Right lobe of liver (tissue), 6 donors: ENCODE measurements at regions not wholly inside any gene's neighbourhood (a gene's known extent, or its start where the extent isn't known, plus 50 kb on each side); places are given as distances from the start of the nearest gene placed in this dataset.
"Not testable (repeated sequence)": the region's sequence is repeated elsewhere in the genome, so short reads cannot be mapped to it uniquely, and the experiment has no call there.

ENCODE experiments used
- ATAC-seq, 4 donors: fragments of 200-7000 bp; cut with Tn5 transposase; one replicate each; pipeline ENCODE4 v1.9.1; 2020; ENCODE audit warnings: mild to moderate bottlenecking in 4 of 4, moderate library complexity in 4 of 4
- DNase-seq, 3 donors: peaks; one replicate each; pipeline ENCODE4 v3.0.0-alpha.2; 2020
- H3K27ac ChIP-seq, 3 donors: fragments of 200-600 bp; one replicate each; pipeline ENCODE4 v1.8.0; 2022
- H3K27me3 ChIP-seq, 2 donors: fragments of 200-600 bp; one replicate each; pipeline ENCODE4 v1.8.0; 2022
- H3K36me3 ChIP-seq, 4 donors: fragments of 200-600 bp; sonication (generic) in 1 of 4; one replicate each; pipeline versions ENCODE4 v1.5.1 to v1.8.0; 2017 to 2022; ENCODE audit warnings: control low read depth in 1 of 4
- H3K4me1 ChIP-seq, 4 donors: fragments of 200-600 bp; sonication (generic) in 1 of 4; one replicate each; pipeline versions ENCODE4 v1.5.1 to v1.8.0; 2017 to 2022; ENCODE audit warnings: control low read depth in 1 of 4
- H3K4me3 ChIP-seq, 3 donors: fragments of 200-600 bp; one replicate each; pipeline ENCODE4 v1.8.0; 2022
- H3K9me3 ChIP-seq, 4 donors: fragments of 200-600 bp; sonication (generic) in 1 of 4; one replicate each; pipeline versions ENCODE4 v1.5.1 to v1.8.0; 2017 to 2022; ENCODE audit warnings: control low read depth in 1 of 4
- CTCF ChIP-seq, 4 donors: fragments of 200-600 bp in 3 of 4; fragments of 450-650 bp in 1 of 4; IDR thresholded peaks; one replicate each; pipeline versions ENCODE4 v1.5.1 to v1.8.0; 2016 to 2022; ENCODE audit warnings: antibody characterized with exemption in 4 of 4, mild to moderate bottlenecking in 2 of 4
- POLR2A ChIP-seq: fragments of 450-650 bp; IDR thresholded peaks from one replicate; pipeline ENCODE4 v1.6.1; 2017; ENCODE audit warnings: antibody characterized with exemption, mild to moderate bottlenecking
- WGBS: methylation state at CpG from one replicate; pipeline ENCODE4 v1.1.6; 2018; ENCODE audit warnings: low coverage, low lambda C conversion rate; ENCODE audit not compliant: insufficient coverage; ENCODE audit errors: missing lambda C conversion rate; 5-methylcytosine and 5-hydroxymethylcytosine counted together
- intact Hi-C, 2 donors: fragments of 100-400 bp; cut with DNase I; formaldehyde crosslinking; loops; one replicate each; pipeline versions ENCODE4 v1.11.2 to v1.14.1; 2022
- donor health status: DM: no; HTN: yes; CAD: no.
- donor health status: DM: no; HTN: no; CAD: no.
- donor health status: DM: no; HTN: no; CAD: no.
- donor health status: DM: no; HTN: yes; CAD: no.
- donor health status: DM: no; HTN: yes; CAD: no.

- intact Hi-C loops, result no loop called here
- no peaks in the 10 kb centered on the region for H3K36me3 ChIP-seq
- H3K27ac ChIP-seq, result no peak overlapping the region
- no peak overlapping the region for H3K4me3 ChIP-seq
- no peak for TF ChIP-seq CTCF (IDR thresholded peaks at IDR 0.05)
- no peak for TF ChIP-seq POLR2A
- H3K27me3 ChIP-seq, result no peaks in the 10 kb centered on the region
- DNase-seq (no peak), ATAC-seq (no peak)
- WGBS, result 78% methylated on average over 1 of the region's 1 CpG
- no peaks in the 10 kb centered on the region for H3K9me3 ChIP-seq
- no peaks in the 10 kb centered on the region for H3K4me1 ChIP-seq
Measured at GRCh38 chr6:130559166-130559565, 193.3 kb downstream of the TMEM200A start.

- DNase-seq (no peak), ATAC-seq (no peak)
- Histone ChIP-seq H3K27me3 (no peaks in the 10 kb centered on the region), H3K27ac (no peak overlapping the region), H3K36me3 (no peaks in the 10 kb centered on the region), H3K4me3 (no peak overlapping the region), H3K9me3 (no peaks in the 10 kb centered on the region), H3K4me1 (no peaks in the 10 kb centered on the region)
- intact Hi-C loops, result no loop called here
- WGBS, result 49% methylated on average over 2 of the region's 2 CpGs
- TF ChIP-seq CTCF (IDR thresholded peaks at IDR 0.05), result no peak
- no peak for TF ChIP-seq POLR2A
Measured at GRCh38 chr6:130560231-130560630, 194.4 kb downstream of the TMEM200A start.

- ATAC-seq, result not testable (repeated sequence)
- WGBS, result 38% methylated on average over 2 of the region's 2 CpGs
Measured at GRCh38 chr6:130561159-130561558, 195.3 kb downstream of the TMEM200A start.

DNA sequence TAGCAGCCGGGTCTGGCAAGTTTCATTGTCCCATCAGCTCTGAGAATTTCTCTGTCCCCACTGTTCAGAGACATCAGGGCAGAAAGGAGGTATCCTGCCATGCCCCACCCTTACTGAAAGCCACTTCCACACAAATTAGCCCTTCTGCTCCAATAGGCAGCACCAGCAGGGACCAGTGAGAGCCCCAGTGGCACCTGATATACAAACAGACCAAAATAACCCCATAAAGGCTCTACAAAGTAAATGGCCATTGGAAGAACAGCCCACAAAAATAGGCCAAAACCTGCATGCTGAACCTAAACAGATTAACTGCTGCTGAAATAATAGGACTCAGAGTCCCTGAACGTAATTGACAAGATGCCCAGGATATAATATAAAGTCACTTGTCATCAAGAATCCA lies 199.9 kb downstream of the TMEM200A start:
- Histone ChIP-seq H3K4me3 (no peak overlapping the region), H3K27me3 (no peaks in the 10 kb centered on the region), H3K4me1 (no peaks in the 10 kb centered on the region), H3K9me3 (no peaks in the 10 kb centered on the region), H3K36me3 (no peaks in the 10 kb centered on the region), H3K27ac (no peak overlapping the region)
- TF ChIP-seq POLR2A (no peak), CTCF (IDR thresholded peaks at IDR 0.05) (no peak)
- 53% methylated on average over 1 of the region's 2 CpGs for WGBS
- ATAC-seq (no peak), DNase-seq (no peak)
- intact Hi-C loops, result no loop called here

More at GRCh38 chr6:130561159-130561558, 195.3 kb downstream of the TMEM200A start:
- H3K4me3 ChIP-seq, H3K27ac ChIP-seq, H3K9me3 ChIP-seq, DNase-seq, H3K36me3 ChIP-seq, intact Hi-C loops, H3K27me3 ChIP-seq, H3K4me1 ChIP-seq: not testable (repeated sequence)

DNA sequence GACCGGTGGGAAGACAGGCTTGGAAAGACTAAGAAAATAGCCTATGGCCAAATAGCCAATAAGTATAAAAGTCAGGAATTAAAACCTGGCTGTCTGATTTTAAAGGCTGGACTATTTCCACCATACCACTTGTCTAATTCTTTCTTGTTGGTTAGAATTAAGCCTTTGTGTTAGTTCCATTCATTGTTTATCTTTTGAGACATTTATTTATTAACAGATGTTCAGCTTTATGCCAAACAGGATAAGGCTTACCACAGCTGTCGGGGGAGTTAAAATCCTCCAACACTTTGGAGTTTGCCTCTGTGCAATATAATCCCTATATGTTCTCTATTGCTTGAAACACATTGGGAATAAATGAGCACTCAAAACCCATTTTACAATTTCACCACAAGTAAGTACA lies 208.3 kb downstream of the TMEM200A start:
- ATAC-seq (no peak), DNase-seq (no peak)
- H3K27ac ChIP-seq, result no peak overlapping the region
- no peak for TF ChIP-seq CTCF (IDR thresholded peaks at IDR 0.05)
- TF ChIP-seq POLR2A, result no peak
- no peaks in the 10 kb centered on the region for H3K36me3 ChIP-seq
- 63% methylated on average over 2 of the region's 2 CpGs for WGBS
- no peaks in the 10 kb centered on the region for H3K27me3 ChIP-seq
- no peaks in the 10 kb centered on the region for H3K9me3 ChIP-seq
- H3K4me1 ChIP-seq, result peaks cover 0 to 22% (median 6%) of the 10 kb centered on the region in 4 donors
- no peak overlapping the region for H3K4me3 ChIP-seq
- intact Hi-C loops, result no loop called here
